ENCODE measurements at regions not wholly inside any gene's neighbourhood (a gene's known extent, or its start where the extent isn't known, plus 50 kb on each side); places are given as distances from the start of the nearest gene placed in this dataset.

- H3K9me3 ChIP-seq = no peaks in the 10 kb centered on the region
- no peaks in the 10 kb centered on the region for H3K27me3 ChIP-seq
- no peaks in the 10 kb centered on the region for H3K36me3 ChIP-seq
- no peaks in the 10 kb centered on the region for H3K4me1 ChIP-seq
- no peak overlapping the region for H3K4me3 ChIP-seq
- no peak for DNase-seq (ENCODE audit: extremely low spot score in 2 of 2)
- intact Hi-C loops (cut with DNase I) = no loop called here
- TF ChIP-seq POLR2AphosphoS5 (IDR thresholded peaks at IDR 0.05; ENCODE audit: insufficient read depth in 1 of 2, low read depth in 1 of 2) = no peak
- TF ChIP-seq POLR2A (IDR thresholded peaks at IDR 0.05) = no peak
- TF ChIP-seq, protein P1, sequence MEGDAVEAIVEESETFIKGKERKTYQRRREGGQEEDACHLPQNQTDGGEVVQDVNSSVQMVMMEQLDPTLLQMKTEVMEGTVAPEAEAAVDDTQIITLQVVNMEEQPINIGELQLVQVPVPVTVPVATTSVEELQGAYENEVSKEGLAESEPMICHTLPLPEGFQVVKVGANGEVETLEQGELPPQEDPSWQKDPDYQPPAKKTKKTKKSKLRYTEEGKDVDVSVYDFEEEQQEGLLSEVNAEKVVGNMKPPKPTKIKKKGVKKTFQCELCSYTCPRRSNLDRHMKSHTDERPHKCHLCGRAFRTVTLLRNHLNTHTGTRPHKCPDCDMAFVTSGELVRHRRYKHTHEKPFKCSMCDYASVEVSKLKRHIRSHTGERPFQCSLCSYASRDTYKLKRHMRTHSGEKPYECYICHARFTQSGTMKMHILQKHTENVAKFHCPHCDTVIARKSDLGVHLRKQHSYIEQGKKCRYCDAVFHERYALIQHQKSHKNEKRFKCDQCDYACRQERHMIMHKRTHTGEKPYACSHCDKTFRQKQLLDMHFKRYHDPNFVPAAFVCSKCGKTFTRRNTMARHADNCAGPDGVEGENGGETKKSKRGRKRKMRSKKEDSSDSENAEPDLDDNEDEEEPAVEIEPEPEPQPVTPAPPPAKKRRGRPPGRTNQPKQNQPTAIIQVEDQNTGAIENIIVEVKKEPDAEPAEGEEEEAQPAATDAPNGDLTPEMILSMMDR (IDR thresholded peaks at IDR 0.05) = no peak
- no peak overlapping the region for H3K27ac ChIP-seq
These were observed 294.7 kb downstream of the OXSM start for GRCh38 chr3:26084629-26085028.

GRCh38 chr3:26087751-26088150 is 297.9 kb downstream of the OXSM start:
- no peaks in the 10 kb centered on the region for H3K4me1 ChIP-seq
- H3K4me3 ChIP-seq = no peak overlapping the region
- intact Hi-C loops (cut with DNase I) = no loop called here
- no peak overlapping the region for H3K27ac ChIP-seq
- DNase-seq (ENCODE audit: extremely low spot score in 2 of 2) = no peak
- H3K9me3 ChIP-seq = no peaks in the 10 kb centered on the region
- TF ChIP-seq POLR2AphosphoS5 (IDR thresholded peaks at IDR 0.05; ENCODE audit: insufficient read depth in 1 of 2, low read depth in 1 of 2) = no peak
- TF ChIP-seq, protein P1 (IDR thresholded peaks at IDR 0.05) = no peak
- no peak for TF ChIP-seq POLR2A (IDR thresholded peaks at IDR 0.05)
- H3K36me3 ChIP-seq = no peaks in the 10 kb centered on the region
- H3K27me3 ChIP-seq = no peaks in the 10 kb centered on the region

- no peak for DNase-seq (ENCODE audit: extremely low spot score in 2 of 2)
- Histone ChIP-seq H3K36me3 (no peaks in the 10 kb centered on the region), H3K4me3 (no peak overlapping the region), H3K27ac (no peak overlapping the region), H3K9me3 (no peaks in the 10 kb centered on the region), H3K27me3 (no peaks in the 10 kb centered on the region), H3K4me1 (no peaks in the 10 kb centered on the region)
- intact Hi-C loops (cut with DNase I) = no loop called here
- TF ChIP-seq POLR2AphosphoS5 (IDR thresholded peaks at IDR 0.05; ENCODE audit: insufficient read depth in 1 of 2, low read depth in 1 of 2) = no peak
- TF ChIP-seq POLR2A (IDR thresholded peaks at IDR 0.05) = no peak
- TF ChIP-seq, protein P1 (IDR thresholded peaks at IDR 0.05) = no peak
These were observed 299.4 kb downstream of the OXSM start for GRCh38 chr3:26089249-26089648.

GRCh38 chr3:26090589-26090988 is 300.7 kb downstream of the OXSM start:
- H3K4me3 ChIP-seq = no peak overlapping the region
- H3K9me3 ChIP-seq = no peaks in the 10 kb centered on the region
- no peak overlapping the region for H3K27ac ChIP-seq

DNA sequence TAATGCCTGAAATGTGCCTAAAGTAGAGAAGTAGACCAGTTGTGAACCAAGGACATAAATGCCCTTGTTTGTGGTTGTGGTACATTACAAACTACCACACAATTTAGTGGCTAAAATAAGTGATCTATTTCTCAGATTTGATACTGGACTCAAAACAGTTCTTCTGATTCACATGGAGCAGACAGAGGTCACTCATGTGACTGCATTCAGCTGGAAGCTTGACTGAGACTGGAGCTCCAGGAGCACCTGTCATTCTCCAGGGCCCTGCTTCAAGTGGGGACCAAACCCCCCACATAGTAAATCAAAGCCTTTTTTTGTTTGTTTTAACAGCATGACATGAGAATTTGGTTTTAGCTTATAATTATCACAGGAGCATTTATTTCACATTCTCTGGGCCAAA is 301.2 kb downstream of the OXSM start:
- no peaks in the 10 kb centered on the region for H3K9me3 ChIP-seq
- no peaks in the 10 kb centered on the region for H3K4me1 ChIP-seq
- intact Hi-C loops (cut with DNase I) = no loop called here
- TF ChIP-seq POLR2A (IDR thresholded peaks at IDR 0.05) = no peak
- TF ChIP-seq, protein P1 (IDR thresholded peaks at IDR 0.05) = no peak
- no peak for TF ChIP-seq POLR2AphosphoS5 (IDR thresholded peaks at IDR 0.05; ENCODE audit: insufficient read depth in 1 of 2, low read depth in 1 of 2)
- no peak overlapping the region for H3K27ac ChIP-seq
- H3K4me3 ChIP-seq = no peak overlapping the region
- DNase-seq (ENCODE audit: extremely low spot score in 2 of 2) = no peak
- no peaks in the 10 kb centered on the region for H3K36me3 ChIP-seq
- no peaks in the 10 kb centered on the region for H3K27me3 ChIP-seq

More at GRCh38 chr3:26090589-26090988, 300.7 kb downstream of the OXSM start:
- no peak for DNase-seq (ENCODE audit: extremely low spot score in 2 of 2)
- H3K4me1 ChIP-seq = no peaks in the 10 kb centered on the region
- no peaks in the 10 kb centered on the region for H3K27me3 ChIP-seq
- TF ChIP-seq POLR2A (IDR thresholded peaks at IDR 0.05) (no peak), POLR2AphosphoS5 (IDR thresholded peaks at IDR 0.05; ENCODE audit: insufficient read depth in 1 of 2, low read depth in 1 of 2) (no peak)
- TF ChIP-seq, protein P1 (IDR thresholded peaks at IDR 0.05) = no peak
- intact Hi-C loops (cut with DNase I) = no loop called here
- no peaks in the 10 kb centered on the region for H3K36me3 ChIP-seq

Data from vagina (tissue), 2 donors.